GM19328 (cell line): ENCODE measurements at regions not wholly inside any gene's neighbourhood (a gene's known extent, or its start where the extent isn't known, plus 50 kb on each side); places are given as distances from the start of the nearest gene placed in this dataset.
"Not testable (repeated sequence)": the region's sequence is repeated elsewhere in the genome, so short reads cannot be mapped to it uniquely, and the experiment has no call there.

ENCODE experiments used
- ATAC-seq: cut with Tn5 transposase; IDR thresholded peaks from one replicate; pipeline ENCODE4 v1.9.1; 2021; ENCODE audit warnings: mild to moderate bottlenecking, moderate library complexity; ENCODE audit not compliant: unreplicated experiment

DNA sequence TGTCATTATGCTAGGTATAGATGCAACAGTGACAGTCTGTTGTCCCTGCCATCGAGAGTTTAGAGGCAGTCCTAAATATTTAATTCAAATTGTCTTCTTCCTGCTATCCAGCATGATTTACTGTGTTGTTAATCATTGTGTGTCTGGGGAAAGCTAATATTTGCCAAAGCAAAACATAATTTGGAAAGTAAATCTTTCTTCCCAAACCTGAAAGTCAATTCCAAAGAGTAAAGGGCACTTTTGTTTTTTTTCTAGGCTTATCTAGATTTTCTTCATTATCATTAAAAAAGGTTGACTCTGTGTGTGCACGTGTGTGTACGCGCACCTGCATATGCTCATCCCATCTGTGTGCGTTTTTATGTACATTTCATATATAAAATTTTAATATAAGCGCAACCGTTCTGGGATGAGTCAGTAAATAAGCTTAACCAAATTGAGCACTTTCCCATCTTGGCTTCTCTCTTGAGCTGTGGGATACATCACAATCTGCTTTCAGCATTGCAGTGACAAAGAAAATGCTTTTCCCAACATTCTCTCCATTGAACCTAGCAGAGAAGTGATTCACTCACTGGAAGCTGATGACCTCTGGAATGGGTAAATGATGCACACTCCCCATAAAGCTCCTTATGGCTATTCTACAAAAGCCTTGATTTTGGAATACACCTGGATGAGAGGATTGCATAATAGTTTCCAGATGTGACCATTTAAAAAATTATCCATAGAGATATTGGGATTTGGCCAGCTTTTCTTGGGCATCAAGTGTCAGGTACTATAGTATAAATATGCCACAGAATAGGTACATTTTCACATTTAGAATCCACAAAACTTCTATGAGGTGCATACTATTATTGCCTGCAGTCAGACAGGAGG is 488.4 kb downstream of the ADCYAP1 start:
- ATAC-seq: no peak

DNA sequence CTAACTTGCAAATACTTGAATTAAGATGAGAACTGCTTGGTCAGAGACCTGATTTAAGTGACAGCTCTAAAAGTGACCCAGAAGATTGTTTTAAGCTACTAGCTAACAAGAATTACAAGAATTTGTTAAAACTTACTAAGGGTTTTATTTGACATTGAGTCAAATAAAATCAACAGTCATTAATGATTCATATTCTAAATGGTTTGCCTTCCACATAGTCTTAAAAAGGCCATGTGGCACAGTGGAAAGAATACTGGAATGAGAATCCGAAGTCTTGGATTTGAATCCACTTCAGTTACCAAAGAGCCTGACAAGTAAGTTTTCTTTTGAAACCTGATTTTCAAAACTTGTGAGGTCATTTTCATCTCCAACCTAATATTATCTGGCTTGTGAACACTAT is 489.3 kb downstream of the ADCYAP1 start:
- ATAC-seq: no peak

DNA sequence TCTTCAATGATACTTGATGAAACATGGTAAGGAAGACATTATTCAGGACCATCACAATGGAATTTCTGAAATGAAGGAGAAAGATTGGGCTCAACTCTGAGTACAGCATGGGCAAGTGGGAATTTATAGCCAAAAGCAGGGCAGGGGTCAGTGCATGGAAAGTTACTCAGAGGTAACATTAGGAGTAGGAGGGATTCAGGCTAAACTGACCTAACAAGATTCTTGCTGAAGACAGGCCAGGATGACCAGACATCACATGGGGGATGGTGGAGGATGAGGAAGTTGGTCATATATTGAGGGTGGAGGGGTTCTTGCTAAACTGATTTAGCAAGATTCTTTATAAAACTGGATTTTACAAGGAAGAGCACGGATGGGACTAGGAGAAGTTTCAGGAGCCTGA is 489.8 kb downstream of the ADCYAP1 start:
- no peak for ATAC-seq

DNA sequence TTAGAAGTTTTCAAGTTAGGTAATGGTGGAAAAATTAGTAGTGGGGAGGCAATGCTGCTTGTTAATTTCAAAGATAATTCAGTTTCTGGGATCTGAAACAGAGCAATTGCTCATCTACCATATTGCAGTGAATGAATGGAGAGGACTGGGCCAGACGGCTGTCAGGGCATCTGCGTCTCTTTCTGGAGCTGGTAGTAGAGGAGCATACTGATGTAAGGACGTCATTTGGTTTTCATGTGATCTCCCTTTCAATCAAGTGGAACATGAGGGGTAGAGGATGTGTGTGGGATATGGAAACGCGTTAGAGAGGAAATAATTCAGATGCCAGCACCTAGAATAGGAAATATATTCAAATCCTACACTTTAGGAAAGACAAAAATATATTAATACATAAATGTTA is 490.3 kb downstream of the ADCYAP1 start:
- no peak for ATAC-seq

DNA sequence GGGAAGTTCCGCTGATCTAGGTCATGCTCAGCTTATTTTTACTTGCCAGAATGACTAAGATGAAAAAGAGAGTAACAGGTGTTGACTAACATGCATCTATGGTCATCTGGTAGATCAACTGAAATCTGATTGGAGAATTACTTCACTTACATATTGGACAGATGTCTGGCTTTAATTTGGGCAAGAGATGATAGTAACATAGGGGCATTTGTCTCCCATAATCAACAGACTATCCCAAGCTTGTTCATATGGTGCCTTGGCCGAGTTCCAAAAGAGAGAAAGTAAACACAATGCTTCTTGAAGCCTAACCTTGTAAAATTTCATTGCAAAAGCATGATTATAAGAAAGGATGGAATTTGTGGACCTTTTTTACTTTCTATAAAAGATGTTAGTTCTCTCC is 503.7 kb downstream of the ADCYAP1 start:
- no peak for ATAC-seq

GRCh38 chr18:1412655-1413322 is 508.1 kb downstream of the ADCYAP1 start:
- no peak for ATAC-seq

GRCh38 chr18:1413323-1413675 is 508.6 kb downstream of the ADCYAP1 start:
- ATAC-seq: no peak

DNA sequence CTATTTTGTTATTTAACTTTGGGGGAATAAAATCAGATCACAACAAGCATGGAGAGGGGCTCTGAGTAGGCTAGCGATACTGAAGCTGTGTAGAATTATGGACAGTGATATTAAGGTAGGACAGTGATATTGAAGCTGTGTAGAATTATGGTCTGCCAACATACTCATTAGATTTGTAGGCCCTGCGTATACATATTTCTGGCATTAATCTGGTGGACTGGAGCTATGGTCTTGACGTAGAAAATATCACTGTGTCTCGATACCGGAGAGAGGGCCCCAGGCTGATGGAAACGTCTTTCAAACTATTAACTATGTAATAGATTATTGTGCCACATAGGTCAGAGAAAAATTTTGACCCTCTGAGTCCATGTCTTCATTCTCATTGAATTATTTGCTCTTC is 511.4 kb downstream of the ADCYAP1 start:
- ATAC-seq: no peak

GRCh38 chr18:1421502-1421901 is 516.8 kb downstream of the ADCYAP1 start:
- no peak for ATAC-seq

DNA sequence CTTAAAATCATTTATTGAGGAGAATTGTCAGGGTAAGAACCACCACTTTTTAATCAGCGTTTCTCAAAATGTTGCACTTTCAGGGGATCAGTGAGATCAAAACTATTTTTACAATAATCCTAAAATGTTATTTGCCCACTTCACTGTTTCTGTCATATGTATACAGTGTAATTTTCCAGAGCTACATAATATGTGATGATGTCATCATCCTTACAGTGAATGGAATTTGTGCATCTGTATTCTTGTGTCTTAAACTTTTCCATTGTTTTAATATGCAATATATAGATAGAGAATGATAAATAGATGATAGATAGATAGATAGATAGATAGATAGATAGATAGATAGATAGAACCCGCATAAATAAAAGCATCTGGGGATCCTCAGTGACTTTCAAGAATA is 518.0 kb downstream of the ADCYAP1 start:
- no peak for ATAC-seq

DNA sequence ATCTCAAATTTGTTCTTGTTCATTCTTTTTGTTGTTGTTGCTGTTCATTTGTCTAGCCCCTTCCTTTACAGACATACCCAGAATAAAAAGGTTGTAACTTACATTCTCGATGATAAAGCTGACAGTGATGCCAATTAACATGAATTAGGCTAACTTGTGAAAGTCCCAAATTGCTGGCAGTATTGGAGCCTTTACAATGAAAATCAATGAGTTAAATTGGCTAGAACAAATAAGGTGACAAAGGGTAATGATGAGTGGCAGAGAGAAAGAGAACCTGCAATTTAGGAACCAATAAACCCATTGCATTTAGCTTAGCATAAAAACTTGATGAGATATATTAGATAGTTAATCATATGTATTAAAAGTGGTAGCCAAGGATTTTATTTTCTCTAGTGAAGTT is 521.0 kb downstream of the ADCYAP1 start:
- no peak for ATAC-seq

DNA sequence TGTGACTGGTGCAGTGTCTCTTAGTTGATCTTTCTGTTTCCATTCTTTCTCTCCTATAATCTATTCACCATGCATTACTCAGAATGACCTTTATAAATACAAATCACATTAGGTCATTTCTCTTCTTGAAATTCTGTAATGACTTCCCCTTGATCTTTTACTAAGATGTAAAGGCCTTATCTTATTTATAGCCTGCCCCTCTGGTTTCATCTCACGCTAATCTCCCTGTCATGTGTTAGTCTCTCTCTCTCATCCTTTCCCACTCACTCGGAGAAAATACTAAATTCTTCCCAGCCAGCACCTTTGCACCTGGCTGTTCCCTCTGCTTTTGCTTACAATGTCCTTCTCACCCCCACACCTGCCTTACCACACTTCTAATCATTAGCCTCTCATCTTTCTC is 530.8 kb downstream of the ADCYAP1 start:
- ATAC-seq: no peak

GRCh38 chr18:1436199-1436598 is 531.5 kb downstream of the ADCYAP1 start:
- ATAC-seq: no peak

DNA sequence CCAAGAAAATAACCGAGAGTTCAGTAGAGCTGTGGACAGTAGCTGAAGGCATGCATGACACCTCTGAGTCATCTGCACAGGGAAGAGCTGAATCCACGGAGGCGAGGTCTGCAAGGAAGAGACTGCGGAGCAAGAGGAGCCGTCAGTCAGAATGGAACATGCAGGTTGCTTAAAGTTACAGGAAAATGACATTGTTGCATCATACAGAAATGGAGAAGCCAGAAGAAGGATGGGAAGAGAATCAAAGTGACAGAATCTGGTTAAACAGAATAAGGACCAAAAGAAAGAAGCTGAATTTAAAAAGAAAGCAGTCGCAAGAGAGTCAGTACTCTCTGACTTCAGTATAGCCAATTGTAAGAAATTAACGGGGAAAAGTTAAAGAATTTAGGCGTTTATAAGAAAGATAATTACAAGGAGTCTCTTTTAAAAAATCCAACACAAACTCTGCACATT is 533.8 kb downstream of the ADCYAP1 start:
- no peak for ATAC-seq

GRCh38 chr18:1438967-1439366 is 534.3 kb downstream of the ADCYAP1 start:
- ATAC-seq: no peak

DNA sequence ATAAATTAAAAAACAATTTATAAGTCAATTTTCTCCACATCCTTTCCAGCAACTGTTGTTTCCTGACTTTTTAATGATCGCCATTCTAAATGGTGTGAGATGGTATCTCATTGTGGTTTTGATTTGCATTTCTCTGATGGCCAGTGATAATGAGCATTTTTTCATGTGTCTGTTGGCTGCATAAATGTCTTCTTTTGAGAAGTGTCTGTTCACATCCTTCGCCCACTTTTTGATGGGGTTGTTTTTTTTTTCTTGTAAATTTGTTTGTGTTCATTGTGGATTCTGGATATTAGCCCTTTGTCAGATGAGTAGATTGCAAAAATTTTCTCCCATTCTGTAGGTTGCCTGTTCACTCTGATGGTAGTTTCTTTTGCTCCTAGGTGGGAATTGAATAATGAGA is 539.4 kb downstream of the ADCYAP1 start:
- ATAC-seq: not testable (repeated sequence)

DNA sequence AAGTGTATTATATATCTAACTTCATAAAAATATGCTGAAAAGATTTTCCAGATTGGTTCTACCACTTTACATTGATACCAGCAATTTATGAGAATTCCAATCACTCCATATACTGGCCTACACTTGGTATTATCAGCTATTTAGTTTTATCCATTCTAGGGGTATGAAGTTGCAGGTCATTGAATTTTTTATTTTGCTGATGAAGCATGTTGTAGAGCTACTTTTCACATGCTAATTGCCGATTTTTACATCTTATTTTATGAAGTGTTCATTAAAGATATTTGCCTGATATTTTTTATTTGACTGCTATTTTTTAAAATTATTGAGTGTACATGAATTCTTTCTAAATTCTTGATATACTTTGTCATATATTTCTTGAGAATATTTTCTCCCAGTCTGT is 542.1 kb downstream of the ADCYAP1 start:
- ATAC-seq: no peak

DNA sequence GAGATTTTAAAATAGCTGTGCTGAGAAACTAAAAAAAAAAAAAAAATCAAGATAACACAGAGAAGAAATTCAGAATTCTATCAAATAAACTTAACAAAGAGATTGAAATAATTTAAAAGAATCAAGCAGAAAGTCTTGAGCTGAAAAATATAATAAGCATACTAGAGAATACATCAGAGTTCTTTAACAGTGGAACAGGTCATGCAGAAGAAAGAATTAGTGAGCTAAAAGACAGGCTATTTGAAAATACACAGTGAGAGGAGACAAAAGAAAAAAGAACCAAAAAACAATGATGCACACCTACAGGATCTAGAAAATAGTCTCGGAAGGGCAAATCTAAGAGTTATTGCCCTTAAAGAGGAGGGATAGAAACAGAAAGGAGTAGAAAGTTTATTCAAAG is 548.1 kb downstream of the ADCYAP1 start:
- no peak for ATAC-seq

- ATAC-seq: no peak
Observed at GRCh38 chr18:1455605-1456004, 550.9 kb downstream of the ADCYAP1 start.

GRCh38 chr18:1458547-1458946 is 553.9 kb downstream of the ADCYAP1 start:
- ATAC-seq: no peak

DNA sequence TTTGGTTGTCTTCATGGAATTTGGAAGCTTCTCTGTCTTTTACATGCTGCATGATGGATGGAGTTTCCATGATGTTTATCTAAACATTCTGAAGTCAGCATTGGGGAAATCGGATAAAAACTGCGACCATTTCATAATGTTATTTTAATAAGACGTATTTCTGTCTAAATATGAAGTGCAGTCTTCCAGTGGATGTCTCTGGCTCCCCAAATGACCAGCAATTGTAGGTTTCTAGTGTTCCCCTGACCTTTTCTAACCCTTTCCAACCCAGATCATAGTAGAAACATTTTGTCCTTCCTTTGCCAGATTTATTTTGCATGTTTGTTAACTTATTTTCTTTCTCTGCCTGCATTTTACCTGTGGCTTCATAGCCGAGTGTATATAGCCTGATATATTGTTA is 559.3 kb downstream of the ADCYAP1 start:
- no peak for ATAC-seq

DNA sequence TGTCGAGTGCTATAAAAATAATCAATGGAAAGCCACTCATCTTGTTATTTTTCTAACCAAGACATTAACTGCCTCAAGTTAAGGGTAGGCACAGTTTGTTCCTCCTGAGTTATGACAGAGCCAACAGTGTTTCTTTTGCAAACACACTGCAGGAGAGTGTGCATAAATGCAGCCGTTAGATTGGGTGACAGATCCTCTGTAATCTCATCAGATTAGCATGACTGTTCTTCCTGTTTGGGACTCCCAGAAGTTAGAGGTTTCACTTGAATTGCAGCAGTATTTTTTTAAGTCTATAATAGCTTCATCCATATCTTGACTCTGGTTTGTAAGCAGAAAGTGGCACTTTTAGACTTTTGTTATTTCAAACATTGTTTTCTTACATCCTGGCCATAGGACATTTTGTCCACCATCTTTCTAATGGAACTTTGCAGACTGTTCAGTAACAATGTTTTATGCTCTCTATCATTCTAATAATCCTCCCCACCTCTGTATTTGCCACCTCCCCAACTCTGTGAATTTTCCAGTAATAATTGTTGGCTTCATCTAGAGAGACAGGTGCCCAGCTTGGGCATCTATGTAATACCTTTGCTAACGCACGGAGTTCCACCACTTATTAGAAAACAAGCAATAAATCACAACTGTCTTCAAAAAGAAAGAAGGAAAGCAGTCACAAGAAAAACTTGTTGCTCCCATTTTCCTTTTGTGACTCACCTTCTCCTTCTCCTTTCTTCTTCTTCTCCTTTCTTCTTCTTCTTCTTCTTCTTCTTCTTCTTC is 560.0 kb downstream of the ADCYAP1 start:
- no peak for ATAC-seq
